Activated CD4-positive, alpha-beta T cell treated with anti-CD3 and anti-CD28 coated beads, Interleukin-2, amount 50 U/mL, for 4 hours (primary cell): ENCODE measurements at regions not wholly inside any gene's neighbourhood (a gene's known extent, or its start where the extent isn't known, plus 50 kb on each side); places are given as distances from the start of the nearest gene placed in this dataset.
"Not testable (repeated sequence)": the region's sequence is repeated elsewhere in the genome, so short reads cannot be mapped to it uniquely, and the experiment has no call there.

Source experiments
- DNase-seq, 2 experiments: peaks; one replicate each; pipeline ENCODE4 v3.0.0-alpha.2; 2020

DNA sequence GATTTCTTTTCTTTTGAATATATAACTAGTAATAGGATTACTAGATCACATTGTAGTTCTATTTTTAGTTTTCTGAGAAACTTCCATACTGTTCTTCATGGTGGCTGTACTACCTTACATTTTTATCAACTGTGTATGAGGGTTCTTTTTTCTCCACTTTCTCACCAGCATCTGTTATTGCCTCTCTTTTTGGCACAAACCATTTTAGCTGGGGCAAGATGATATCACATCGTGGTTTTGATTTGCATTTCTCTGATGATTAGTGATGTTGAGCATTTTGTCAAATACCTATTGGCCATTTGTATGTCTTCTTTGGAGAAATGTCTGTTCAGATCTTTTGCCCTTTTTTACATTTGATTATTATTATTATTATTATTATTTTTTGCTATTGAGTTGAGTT, 86.1 kb upstream of the TCF21 start:
- no peak for DNase-seq

DNA sequence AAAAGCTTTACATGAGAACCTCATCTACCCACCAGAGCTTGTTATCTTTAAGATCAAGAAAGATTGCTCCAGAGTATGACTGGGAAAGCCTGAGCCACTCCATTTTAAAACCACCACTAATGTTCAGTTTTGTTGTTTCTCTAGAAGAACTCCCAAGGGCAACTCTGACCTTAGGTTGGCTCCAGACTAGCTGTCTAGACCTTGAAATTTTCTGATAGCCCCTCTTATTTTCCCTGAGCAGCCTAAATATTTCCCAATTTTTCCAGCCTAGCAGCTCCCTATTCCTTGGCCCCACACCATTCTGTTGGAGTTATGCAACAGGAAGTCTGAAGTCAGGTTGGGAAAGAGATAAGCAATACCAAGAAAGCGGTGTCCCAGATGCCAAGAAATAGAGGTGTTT, 84.6 kb upstream of the TCF21 start:
- DNase-seq, result no peak

DNA sequence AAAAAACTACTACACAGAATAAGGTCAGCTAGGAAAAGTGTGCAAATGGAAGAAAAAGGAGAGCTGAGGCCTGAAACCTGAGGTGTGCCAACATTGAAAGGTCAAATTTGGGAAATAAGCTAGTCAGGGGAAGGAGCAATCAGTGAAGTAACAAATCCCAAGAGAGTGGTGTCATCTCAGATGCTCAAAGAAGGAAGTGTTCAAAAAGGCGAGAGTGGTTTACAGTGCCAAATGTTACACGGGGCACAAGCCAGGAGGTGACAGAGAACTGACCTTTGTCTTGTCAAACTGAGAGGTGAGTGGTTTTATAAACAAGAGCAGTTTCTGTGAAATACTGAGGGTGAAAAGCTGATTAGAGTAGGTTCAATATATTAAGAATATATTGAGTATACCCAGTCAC, 83.0 kb upstream of the TCF21 start:
- no peak for DNase-seq

DNA sequence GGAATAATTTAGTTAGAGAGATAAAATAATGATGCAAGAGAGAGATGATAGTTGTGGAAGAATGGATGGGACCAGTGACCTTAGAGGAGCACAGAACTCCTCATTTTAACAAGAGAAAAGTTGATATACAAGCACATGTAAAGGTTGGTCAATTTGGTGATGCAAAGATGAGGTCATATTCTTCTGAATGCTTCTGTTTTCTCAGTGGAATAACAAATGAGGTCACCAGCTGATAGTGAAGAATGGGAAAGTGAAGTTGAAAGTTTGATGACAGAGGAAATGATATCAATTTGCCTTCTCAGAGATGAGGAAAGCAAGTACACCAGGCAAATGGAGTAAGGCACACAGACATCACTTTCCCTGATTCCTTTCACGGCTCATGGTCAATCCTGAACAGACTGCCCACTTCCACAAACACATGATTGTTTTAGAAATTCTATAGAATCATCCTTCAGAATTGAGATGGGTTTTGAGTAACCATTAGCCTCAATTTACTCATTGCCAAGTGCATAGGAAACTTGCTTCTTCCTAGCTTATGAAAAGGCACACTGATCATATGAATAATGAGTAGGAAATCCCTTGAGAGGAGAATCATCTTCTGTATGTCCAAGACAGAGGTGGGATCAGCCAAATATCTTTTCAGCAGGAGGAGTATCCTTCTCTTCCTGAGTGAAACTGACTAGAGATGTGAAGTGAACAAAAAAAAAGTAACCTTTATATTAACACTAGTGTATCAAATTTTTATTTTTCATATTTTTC, 82.4 kb upstream of the TCF21 start:
- no peak for DNase-seq

DNA sequence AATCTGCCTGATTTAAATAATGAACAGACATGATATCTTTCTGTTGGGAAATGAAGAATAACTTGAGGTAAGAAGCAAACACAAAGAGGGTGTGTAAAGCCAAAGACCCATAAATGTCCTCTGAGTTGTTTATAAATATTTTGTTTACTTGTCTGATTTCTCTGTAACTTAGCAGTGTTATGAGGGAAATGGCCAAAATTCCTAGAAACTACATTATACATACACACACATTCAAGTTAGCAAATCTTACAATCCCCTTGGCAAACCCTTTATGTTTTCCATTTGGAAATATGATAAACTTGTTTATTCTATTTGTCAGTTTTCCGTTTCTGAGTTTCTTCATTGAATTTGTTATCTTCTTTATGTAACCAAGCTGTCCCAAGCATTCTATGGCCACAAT, 81.4 kb upstream of the TCF21 start:
- DNase-seq, result no peak

DNA sequence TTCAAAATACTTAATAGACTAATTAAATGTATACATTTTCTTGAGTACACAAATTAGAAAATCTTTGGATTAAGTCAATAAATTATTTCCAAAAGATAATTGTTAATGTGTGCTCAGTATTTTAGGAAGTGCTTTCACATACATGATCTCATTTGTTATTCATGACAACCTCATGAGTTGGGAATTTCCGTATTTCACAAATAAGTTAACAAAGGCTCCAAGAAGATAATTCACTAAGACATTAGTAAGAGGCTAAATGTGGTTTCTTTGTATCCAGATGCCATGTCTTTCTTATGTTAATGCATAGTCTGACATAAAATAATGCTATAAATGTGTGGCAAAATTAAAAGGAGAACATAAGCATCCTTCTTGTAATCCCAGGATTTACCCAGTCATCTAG, 79.5 kb upstream of the TCF21 start:
- DNase-seq, result no peak

DNA sequence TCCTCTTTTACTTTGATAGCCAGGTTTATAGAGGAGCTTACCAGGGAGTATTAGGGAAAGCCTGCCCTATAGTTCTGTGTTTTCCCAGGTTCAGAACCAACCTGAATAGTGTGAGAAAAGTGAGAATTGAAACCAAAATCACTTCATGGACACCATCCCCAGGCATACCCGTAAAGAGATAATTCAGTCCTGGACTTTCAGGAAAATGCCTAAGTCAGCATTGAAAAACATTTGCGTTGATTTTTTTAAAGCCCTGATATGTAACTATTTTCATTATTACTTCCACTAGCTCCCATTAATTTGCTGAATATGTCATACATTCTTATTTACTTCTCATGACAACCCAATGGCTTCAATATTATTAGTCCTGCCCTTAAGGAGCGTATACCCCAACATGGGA, 77.4 kb upstream of the TCF21 start:
- DNase-seq, result no peak

DNA sequence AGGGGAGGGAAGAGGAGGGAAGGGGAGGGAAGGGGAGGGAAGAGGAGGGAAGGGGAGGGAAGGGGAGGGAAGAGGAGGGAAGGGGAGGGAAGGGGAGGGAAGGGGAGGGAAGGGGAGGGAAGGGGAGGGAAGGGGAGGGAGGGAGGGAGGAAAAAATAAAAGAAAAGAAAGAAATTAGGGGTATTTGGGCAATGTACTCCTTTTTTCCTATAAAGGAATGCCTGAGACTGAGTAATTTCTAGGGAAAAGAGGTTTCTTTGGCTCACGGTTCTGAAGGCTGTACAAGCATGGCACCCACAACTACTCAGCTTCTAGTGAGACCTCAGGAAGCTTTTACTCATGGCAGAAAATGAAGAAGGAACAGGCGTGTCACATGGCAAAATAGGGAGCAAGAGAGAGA, 76.5 kb upstream of the TCF21 start:
- DNase-seq, result not testable (repeated sequence)

DNA sequence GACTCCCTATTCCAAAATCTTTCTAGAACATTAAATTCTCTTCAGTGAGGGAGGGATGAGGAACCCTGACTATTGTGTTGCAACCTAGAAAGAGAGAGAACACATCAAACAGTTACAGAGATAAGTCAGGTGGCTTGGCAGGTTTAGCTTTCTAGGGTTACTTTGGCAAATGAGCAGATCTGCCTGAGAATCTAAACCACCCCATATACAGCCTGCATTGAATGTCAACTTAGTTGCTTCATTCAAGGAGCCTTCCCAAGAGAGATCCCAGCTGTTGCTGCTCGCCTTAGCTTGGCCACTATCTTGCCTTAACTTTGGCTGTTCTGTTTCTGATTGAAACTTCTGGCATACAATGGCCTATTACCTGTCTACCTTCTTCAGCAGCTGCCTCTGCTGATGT, 74.7 kb upstream of the TCF21 start:
- DNase-seq, result no peak

DNA sequence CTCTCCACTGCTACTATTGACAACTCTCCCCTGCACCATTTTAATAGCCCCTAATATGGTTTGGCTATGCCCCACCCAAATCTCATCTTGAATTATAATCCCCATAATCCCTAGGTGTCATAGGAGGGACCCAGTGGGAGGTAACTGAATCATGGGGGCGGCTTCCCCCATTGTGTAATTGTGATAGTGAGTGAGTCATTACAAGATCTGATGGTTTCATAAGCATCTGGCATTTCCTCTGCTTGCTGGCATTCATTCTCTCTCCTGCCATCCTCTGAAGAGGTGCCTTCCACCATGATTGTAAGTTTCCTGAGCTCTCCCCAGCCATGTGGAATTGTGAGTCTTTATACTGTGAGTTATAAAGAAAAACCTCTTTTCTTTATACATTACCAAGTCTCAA, 74.1 kb upstream of the TCF21 start:
- DNase-seq, result no peak

DNA sequence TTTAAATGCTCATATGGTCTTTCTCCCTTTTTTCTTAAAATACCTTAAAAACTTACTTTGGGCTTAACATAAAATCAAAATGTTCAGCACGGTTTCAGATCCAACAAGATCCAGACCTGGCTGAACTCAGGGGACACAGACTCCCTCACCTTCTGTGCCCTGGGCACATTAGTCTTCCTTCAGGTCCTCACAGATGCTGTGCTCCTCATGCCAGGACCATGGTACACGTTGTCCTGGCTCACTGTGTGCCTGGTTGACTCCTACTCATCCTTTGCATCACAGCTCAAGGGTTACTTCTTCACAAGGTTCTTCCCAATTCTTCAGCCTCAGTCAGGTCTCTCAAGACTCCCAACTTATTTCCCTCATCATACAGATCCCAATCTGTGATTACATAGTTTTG, 73.6 kb upstream of the TCF21 start:
- no peak for DNase-seq

DNA sequence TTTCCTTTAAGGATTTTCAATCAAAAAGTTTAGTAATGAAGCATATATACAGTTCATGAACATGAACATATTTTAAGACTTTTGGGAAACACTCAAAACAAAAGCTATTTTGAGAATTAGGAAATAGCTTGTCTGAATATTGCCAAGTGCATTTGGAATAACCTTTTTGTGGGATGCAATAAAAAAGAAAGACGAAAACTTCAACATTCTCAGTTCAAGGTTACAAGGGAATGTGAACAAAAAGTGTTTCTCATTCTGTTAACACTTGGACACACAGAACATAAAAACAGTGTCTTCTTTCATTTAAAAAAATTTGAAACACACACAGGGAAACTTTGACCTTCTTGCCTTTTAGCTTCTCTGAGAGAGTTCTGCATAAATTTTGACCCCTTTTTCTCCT, 72.7 kb upstream of the TCF21 start:
- no peak for DNase-seq

DNA sequence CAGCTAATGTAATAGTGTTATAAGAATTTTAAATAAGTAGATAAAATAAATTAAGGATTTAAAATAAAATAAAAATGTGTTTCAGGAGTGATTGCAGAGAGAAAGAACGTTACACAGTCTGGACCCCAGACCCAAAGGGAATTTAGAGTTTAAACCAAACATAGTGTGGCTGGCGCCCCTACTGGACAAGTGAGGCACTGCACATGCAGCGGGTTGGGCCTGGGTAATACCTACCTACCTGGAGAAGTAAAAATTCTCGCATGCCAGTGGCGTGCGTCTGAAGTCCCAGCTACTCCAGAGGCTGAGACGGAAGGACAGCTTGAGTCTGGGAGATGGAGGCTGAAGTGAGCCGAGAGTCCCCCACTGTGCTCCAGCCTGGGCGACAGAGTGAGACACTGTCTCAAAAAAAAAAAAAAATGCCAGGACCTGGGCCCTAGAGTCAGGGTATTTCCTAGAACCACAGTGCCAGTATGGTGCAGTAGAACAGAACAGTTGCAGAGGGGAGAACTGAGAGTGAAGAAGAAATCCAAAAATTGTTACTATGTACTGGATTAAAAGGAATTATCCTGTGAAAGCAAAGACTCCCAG, 71.4 kb upstream of the TCF21 start:
- peak; percentile 9 to 26 for DNase-seq

DNA sequence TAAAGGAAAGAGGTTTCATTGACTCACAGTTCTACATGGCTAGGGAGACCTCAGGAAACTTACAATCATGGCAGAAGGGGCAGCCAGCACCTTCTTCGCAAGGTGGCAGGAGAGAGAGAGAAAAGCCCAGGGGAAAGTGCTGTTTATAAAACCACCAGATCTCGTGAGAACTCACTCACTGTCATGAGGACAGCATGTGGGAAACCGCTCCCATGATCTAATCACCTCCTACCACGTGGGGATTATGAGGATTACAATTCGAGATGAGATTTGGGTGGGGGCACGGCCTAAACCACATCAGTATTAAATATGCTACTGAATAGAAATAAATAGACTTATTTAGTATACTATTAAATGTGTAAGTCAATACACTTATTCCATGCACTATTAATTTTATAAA, 70.6 kb upstream of the TCF21 start:
- DNase-seq, result no peak

DNA sequence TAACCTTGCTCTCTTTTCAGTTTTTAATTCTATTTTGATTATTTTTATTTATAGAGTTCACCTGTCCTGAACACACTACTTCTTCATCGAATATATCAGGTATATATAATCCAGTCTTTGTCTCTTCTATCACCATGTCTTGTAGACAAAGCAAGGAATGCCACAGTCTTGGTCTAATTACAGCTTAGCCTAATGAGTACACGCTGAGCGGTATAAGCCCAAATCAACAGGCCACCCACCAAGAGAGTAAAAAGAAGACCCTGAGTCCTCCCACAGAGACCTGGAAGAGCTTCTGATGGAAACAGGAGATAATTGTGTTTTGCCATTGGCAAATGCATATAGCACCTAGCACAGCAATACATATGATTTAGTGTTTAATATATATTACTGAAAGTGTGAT, 68.7 kb upstream of the TCF21 start:
- no peak for DNase-seq

DNA sequence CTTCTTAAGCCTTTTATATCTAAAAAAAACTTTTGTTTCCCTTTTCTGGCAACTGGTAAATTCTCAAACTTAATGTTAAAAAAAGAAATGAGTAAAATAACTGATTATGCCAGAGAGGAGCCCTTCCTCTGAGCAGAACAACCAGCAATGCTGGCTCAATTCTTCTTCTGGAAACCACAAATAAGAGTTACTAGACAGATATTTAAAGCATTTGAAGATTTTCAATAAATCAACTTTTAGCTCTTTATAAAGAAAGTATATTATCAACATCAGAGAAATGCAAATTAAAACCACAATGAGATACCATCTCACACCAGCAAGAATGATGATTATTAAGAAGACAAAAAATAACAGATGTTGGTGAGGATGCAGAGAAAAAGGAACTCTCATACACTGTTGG, 61.1 kb upstream of the TCF21 start:
- DNase-seq, result no peak

DNA sequence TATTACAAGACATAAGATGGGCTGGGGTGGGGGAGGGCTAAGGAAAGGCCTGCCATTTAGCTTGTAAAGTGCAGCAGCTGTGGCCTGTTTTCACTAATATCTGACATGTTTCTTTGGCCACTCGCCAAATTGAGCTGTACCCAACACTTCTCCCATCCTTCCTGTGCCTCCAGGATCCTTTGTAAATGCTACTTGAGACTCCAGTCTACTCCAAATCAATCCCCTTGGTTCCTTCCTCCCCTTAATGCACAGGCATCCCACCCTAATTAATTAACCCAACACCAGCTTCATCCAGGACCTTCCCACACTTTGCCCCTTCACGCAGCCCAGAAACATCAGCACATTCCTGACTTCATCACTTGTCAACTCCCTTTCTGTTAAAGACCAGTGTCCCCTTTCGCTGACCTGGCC, 55.0 kb upstream of the TCF21 start:
- DNase-seq, result no peak

DNA sequence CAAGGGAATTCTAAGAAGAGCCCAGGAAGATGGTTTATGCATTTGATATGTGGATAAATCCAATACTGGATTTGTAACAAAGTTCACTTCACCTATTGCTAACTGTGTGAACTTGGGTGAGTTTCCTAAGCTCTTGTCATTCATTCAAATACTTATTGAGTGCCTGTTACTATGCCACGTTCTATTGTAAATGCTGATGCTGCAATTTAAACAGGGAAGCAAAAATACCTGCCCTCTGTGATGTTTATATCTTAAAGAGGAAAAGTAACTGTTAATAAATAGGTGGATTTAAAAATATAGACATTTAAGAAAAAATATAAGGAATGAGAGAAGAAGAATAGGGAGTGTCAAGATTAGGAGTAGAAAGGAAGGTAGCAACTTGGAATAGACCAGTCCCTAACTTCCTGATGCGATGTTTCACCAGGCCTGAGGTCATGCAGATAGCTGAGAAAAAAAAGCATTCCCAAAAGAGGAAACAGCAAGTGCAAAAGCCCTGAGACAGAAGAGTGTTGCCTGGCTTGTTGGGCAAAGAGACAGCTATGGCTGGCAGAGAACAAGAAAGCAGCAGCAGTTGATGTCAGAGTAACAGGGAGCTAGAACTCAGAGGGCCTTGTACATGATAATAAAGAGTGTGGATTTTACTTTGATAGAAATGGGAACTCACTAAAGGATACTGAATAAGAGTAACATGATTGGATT, 54.3 kb upstream of the TCF21 start:
- no peak for DNase-seq

DNA sequence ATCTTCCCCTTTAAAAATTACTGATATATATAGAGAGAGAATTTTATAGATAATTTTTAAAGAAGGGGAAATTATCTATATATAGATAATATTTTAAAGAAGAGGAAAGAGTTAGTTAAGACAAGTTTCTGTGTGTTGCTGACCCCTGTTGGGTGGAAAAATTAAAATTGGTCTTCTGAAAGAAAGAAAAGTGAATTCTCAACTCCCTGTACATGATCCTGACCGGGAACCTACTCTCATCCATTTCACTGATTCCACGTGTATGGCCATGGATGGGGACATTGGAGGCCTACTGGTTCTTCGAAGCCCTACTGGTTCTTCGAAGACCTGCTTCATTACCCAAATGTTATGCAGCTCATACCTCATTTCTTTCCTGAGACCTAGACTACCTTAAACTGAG, 53.0 kb upstream of the TCF21 start:
- no peak for DNase-seq

DNA sequence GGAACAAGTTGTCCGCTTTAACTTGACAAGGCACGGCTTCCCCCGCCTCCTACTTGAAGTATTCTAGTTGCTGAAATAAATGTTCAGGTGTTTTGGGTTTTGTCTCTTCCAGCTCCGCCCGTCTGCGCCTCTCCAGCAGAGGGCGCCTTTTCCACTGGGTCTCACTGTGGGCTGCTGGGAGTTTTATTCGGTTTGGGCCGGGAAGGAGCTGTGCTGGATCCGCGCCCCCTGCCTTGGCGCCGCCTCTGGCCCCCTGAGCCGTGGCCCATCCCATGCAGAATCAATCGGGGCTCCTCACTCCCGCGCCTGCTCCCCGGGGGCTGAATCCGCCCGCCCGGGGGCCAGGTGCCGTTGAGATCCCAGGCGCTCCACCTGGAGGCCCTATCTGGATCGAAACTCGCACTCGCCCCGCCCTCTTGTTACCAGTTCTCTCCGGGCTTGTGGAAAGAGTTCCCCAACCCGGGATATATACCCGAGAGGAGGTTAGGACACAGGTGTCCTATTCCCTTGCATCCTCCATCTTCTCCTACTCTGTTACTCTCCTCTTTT, 51.0 kb upstream of the TCF21 start:
- DNase-seq, result peak; percentile 37 to 38
